Activated CD4-positive, CD25-positive, alpha-beta regulatory T cell treated with anti-CD3 and anti-CD28 coated beads, Interleukin-2, amount 50 U/mL, for 72 hours (primary cell): ENCODE measurements at regions not wholly inside any gene's neighbourhood (a gene's known extent, or its start where the extent isn't known, plus 50 kb on each side); places are given as distances from the start of the nearest gene placed in this dataset.
"Not testable (repeated sequence)": the region's sequence is repeated elsewhere in the genome, so short reads cannot be mapped to it uniquely, and the experiment has no call there.

ENCODE experiments used
- DNase-seq: peaks from one replicate; pipeline ENCODE4 v3.0.0; 2021

DNA sequence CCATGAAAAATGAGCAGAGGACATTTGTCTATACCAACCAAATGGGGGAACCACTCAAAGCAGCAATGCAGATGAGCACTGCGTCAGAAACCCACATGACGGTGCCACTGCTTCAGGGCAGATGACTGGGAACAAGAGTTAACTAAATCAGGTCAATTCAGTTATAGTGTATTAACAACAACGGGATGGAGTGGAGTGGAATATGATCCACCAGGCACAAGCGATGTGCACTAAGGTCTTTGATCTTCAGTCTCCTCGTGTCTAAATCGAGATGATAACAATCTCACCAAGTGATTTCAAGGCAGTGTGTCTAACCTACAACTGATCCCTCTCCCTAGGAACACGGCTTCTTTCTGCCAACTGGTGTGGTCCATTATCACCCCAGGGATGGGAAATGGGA is 269.0 kb downstream of the RAD51AP2 start:
- DNase-seq, result no peak

DNA sequence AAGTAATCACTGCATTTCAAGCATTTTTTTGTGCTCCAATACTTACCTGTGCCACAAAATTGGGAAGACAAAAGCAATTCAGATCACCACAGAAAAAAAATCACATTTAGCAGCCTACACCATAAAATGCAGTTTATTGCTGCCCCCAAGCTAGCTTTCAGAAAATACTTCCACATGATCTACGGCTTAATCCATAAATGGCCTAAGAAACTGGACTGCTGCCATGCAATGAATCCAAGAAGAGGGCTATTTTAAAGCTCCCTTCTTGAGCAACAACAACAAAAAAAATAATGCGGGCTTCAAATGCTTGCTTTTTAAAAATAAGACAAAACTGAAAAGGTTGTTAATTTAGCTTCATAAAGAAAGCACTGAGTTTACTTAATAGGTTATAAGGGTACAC is 272.3 kb downstream of the RAD51AP2 start:
- DNase-seq, result no peak

DNA sequence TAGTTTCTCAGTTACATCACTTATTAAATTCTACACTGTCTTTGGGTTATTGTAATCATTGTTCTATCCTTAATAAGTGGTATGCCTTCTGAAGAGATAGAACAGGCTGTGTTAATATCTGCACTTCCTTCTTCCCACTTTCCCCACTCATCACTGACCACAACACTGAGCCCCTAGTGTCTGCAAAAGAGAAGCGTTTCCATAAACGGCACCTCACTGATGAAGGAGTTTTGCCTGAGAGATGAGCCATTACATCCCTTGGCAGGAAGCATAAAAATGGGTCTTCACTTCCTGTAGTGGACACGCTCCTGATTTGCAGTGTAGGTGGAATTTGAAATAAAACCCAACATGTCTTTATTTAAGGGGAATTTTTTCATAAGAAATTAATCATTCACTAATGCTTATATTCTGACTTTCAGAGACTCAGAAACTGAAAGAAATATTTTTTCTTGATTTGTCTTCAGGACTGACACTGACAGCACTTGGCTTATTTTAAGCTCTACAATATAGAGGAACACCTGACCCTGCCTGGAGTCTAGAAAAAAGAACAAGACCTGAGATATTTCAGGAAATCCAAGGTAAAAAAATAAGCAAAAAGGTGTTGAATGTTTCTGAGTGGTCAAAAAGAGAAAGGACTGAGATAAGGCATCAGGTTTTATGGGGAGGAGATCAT is 275.3 kb downstream of the RAD51AP2 start:
- DNase-seq, result no peak

DNA sequence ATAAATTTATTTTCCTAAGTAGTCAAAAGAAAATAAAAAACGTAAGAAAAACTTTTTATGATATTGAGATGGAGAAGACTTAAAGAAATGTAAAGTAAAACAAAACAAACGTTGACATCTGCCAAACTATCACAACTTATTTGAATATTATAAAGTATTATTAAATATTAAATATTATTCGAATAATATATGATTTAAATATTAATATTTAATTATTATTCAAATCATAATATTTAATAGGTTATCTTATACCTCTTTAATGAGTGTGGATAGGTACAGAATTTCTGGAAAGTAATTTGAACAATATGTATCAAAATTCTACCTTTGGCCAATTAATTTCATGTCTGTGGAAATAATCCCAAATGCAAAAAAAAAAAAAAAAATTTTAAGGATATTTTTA is 278.7 kb downstream of the RAD51AP2 start:
- DNase-seq, result no peak

DNA sequence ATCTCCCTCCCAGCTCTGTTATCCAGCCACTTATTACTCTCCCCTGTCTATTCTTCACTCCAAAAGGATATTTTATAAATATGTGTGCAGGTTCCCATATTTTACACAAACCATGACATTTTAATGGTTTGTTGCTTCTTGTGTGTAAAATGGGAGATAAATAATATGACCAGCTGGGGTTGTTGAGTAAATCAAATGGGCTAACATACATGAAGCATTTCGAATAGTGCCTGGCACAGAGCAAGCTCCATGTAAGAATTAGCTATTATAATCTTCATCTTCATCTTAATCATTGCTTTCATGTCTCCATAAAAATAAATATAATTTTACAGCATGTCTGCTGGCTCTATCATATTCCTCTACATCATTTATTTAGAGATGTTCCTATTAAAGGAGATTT is 283.1 kb downstream of the RAD51AP2 start:
- DNase-seq, result no peak

DNA sequence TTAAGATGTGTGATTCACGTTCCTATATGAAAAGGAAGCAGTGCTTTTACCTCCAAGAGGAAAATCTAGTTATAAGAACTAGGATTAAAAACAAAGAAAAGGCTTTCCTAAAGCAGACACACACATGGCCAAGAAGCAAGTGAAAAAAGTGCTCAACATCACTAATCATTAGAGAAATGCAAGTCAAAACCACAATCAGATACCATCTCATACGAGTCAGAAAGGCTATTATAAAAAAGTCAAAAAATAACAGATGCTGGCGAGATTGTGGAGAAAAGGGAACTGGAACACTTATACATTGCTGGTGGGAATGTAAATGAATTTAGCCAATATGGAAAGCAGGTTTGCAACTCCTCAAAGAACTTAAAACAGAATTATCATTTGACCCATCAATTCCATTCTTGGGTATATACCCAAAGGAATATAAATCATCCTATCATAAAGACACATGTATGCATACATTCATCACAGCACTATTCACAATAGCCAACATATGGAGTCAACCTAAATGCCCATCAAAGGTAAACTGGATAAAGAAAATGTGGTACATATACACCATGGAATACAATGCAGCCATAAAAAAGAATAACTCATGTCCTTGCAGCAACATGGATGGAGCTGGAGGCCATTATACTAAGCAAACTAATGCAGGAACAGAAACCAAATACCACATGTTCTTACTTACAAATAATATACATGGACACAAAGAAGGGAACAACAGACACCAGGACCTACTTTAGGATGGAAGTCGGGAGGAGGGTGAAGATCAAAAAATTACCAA is 285.3 kb downstream of the RAD51AP2 start:
- no peak for DNase-seq

DNA sequence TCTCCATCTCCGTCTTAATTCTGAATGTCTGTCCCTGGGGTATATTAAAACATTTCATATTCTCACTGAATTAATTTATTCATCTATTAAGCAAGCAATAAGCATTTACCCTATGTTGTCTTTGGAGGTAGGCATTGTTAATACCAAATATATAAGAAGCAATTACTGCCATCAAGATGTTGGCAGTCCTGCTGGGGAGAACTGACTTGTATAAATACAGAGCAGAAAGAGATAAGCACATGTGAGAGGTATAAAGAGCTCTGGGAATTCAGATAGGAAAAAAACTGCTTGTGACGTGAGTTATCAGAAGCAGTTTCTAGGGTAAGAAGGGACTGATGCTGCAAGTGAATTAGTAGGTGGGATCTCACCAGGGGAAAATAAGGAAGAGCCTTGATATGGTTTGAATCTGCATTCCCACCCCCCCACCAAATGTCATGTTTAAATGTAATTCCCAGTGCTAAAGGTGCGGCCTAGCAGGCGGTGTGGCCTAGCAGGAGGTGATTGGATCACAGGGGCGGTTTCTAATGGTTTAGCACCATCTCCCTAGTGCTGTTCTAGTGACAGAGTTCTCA is 286.8 kb downstream of the RAD51AP2 start:
- no peak for DNase-seq

DNA sequence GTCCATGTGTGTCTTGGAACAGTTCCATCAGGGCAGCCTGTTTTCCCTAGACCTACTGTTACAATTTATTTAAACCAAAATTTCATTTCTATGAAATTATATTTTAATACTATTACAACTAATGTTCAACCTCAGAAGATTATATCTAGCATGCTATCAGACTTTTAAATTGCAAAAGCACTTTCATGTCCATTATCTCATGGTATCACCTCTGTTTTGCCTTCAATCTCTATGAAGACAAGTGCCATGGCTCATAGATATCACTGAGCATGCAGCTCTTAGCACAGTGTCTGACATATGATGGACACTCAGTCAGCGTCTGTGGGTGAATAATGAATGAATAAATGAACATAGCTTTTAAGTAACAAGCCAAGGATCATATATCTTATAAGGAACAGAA is 288.8 kb downstream of the RAD51AP2 start:
- DNase-seq, result no peak

DNA sequence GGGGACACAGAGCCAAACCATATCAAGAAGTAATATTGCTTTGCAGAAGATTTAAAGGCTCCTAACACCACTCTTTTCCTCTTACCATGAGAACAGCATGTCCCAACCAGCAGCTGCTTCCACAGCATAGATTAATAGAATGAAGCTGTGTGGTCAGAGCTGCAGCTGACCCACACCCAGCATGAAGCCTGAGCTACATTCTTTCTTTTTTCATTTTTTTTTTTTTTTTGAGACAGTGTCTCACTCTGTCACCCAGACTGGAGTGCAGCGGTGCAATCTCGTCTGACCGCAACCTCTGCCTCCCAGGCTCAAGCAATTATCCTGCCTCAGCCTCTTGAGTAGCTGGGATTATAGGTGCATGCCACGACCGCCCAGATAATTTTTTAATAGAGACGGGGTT is 289.8 kb downstream of the RAD51AP2 start:
- no peak for DNase-seq

DNA sequence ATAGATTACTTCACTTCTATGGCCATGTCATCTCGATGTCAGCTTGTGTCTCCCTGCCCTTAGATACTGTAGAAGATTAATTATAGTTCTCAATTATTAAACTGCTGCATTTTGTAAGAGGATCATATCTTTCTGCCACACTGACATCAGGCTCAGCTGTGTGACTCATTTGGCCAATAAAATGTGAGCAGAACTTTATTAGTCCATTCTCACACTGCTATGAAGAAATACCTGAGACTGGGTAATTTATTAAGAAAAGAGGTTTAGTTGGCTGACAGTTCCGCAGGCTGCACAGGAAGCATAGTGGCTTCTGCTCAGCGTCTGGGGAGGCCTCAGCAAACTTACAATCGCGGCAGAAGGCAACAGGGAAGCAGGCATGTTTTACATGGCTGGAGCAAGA is 290.4 kb downstream of the RAD51AP2 start:
- DNase-seq, result no peak

DNA sequence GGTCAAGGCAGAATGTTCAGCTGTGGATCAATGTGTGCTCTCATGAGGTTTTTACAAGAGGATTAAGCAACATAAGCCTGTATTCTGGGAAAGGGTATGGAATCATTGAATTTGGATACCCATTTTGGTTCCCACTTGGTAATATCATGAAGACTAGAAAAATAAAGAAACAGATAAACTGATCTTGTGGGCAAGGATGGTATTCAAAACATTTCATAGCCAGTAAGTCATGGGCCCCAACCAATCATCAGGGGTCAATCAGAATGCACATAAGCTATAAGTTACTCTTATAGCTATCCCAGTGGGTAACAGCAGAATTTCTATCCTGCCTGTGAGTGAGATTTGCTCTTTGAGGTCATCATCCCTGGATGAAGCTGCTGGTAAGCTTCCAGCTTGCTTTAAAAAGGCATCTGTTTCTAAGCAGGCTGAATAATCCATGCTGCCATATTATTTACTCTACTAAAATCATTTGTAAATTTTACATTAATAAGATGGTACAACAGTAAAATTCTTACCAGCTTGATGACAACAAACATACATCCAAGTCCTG is 291.2 kb downstream of the RAD51AP2 start:
- no peak for DNase-seq

DNA sequence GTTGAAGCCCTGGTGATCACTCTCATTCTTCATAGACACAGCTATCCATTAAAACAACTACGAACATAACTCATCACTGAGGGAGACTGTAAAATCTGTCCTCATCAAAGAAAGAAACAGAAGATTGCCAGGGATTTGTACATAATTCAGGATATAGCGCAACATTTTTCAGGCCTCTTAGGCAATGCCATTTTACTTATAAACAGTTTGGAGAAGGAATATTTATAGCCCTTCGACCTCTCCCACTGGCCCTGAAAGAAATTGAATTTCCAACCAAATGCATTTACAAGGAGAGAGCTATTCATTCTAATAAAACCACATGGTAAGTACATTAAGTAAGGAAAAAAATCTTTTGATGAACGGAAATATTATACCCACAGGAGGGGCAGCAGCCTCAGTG is 295.0 kb downstream of the RAD51AP2 start:
- no peak for DNase-seq

DNA sequence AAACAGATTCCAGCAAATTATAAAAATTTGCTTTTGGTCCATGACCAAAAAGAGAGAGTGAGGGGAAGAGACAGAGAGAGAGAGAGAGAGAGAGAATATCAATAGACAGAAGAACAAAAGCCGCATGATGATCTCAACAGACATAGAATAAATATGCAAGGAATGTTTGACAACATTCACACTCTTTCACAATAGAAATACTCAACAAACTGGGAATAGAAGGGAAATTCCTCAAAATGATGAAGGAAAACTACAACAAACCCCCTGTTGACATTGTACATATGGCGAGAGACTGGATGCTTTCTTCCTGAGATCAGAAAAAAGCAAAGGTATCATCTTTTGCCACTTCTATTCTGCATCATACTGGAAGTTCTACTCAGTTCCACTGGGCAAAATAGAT is 309.7 kb downstream of the RAD51AP2 start:
- DNase-seq, result no peak

DNA sequence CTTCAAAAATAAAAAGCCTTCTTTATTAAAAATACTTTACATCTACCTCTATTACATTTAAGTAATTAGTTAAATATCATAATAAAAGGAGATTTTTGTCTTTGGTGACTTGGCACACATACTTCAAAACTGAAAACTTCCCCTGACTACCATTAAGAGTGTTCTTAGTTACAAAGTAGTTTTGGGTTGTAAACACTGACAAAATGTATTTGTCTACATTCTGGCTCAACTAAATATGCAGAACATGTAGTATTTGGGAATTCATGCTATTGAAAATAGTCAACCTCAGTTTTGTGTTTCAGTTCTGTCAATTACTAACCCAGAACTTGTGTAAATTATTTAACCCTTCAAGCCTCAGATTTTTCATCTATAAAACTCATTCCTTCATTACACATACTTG is 311.5 kb downstream of the RAD51AP2 start:
- no peak for DNase-seq

DNA sequence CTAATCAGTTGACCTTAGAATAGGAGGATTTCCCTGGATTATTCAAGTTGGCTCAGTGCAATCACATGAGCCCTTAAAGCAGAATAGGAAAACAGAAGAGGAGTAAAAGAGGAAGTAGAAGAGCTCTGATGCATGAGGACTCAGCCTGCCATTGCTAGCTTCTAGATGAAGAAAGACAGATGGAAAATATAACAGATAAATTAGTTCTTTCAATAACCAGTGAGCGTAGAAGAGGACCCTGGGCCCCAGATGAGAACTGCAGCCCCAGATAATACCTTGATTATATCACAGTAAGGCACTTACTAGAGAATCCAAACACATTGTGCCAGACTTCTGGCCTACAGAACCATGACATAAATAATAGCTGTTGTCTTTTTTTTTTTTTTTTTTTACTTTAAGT is 314.0 kb downstream of the RAD51AP2 start:
- DNase-seq, result not testable (repeated sequence)

DNA sequence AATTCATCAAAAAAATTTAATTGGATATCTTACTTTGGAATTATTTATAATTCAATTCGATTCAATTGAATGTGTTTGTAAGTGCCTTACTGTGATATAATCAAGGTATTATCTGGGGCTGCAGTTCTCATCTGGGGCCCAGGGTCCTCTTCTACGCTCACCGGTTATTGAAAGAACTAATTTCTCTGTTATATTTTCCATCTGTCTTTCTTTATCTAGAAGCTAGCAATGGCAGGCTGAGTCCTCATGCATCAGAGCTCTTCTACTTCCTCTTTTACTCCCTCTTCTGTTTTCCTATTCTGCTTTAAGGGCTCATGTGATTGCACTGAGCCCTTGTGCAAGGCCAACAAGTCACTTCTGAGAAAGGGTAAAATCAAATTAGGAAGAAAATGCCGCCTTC is 315.6 kb downstream of the RAD51AP2 start:
- DNase-seq, result not testable (repeated sequence)

DNA sequence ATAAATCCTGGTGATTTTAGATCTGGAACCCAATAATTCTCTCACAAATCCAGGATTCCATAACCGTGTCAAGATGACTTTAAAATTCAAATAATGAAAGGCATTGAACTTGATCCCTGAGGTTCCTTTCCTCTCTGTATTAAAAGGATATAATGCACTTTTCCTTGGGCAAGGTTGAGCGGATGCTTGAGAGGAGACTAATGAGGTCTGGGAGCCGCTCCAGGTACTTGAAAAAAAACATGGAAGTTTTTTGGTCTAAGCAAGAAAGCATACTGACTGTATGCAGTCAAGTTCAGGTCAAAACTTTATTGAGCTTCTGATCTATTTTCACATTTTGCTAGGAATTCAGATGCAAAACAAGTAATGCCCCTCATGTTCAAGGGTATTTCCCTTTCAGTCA is 318.5 kb downstream of the RAD51AP2 start:
- no peak for DNase-seq

DNA sequence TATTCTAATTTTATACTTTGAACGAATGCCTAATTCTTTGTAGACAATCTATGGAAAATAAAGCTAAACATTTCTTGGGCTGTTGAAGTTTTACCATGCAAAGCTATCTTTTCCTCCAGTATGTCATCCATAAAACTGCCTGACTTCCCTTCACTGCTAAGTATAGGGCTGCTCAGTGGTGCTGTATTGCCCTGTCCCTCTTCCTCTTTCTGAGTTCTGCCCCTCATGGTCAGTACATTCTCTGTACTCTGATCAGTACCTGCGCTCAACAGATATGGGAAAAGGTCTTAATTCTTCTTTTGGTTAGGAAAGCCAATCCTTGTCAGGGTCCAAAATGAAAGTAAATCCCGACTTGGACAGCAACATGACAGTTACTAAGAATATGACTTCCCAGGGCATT is 321.9 kb downstream of the RAD51AP2 start:
- no peak for DNase-seq

DNA sequence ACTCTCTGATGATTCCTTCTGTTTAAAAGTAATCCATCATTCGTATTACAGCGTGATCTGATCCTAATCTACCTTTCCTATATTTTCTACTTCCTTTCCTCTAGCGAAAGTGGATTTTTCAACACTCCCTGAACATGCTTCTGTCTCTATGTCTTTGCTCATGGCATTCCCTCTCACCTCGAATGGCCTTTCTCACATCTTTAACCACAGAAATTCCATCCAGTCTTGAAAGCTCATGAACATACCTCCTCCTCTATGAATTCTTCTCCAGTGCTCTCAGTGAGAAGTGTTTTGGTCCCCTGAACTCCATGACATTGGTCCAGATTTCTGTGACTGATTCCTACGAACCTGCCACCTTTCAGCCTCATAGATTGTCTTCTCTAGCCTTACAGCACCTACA is 323.2 kb downstream of the RAD51AP2 start:
- no peak for DNase-seq

DNA sequence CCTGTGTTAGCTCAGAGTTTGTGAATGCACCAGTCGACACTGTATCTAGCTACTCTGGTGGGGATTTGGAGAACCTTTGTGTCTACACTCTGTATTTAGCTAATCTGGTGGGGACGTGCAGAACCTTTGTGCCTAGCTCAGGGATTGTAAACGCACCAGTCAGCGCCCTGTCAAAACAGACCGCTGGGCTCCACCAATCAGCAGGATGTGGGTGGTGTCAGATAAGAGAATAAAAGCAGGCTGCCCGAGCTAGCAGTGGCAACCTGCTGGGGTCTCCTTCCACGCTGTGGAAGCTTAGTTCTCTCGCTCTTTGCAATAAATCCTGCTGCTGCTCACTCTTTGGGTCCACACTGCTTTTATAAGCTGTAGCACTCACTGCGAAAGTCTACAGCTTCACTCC is 324.2 kb downstream of the RAD51AP2 start:
- DNase-seq, result no peak

DNA sequence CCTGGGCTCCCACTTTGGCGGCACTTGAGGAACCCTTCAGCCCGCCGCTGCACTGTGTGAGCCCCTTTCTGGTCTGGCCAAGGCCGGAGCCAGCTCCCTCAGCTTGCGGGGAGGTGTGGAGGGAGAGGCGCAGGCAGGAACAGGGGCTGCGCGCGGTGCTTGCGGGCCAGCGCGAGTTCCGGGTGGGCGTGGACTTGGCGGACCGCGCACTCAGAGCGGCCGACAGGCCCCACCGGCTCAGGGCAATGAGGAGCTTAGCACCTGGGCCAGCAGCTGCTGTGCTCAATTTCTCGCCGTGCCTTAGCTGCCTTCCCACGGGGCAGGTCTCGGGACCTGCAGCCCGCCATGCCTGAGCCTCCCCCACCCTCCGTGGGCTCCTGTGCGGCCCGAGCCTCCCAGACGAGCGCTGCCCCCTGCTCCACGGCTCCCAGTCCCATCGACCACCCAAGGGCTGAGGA is 324.8 kb downstream of the RAD51AP2 start:
- not testable (repeated sequence) for DNase-seq

DNA sequence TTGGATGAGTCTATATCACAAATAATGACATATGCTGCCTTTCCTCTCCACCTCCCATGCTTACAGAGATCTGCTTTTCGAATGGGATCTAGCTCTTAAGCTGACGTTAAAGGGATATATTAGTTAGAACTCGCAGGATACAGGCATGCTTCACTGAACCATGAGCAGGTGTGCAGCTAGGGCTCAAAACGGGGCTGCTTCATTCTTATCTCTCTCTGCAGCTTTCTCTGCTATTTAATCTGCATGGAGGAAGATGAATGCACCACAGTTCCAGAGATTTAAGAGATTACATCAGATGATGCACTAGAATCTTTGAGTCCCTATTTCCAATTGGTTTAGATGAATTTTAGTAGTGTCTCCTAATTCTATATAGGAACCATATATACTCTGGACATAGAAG is 327.0 kb downstream of the RAD51AP2 start:
- DNase-seq, result no peak

DNA sequence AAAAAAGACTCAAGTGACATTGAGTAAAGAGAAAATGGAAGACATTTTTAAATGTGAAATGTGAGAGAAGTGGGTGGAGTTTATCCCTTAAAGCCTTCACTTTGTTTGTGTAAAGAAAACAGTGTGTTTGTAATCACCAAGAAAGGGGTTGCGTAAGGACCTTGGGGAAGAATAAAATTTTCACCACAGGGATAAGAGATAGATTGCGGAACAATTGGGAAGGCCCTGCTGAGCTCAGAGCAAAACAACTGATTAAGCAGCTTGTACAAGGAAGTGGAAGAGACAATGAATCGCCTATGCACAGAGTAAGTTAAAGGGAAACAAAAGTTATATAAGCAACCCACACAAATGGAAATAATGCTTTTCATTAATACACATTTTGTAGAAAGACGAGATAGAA is 327.7 kb downstream of the RAD51AP2 start:
- no peak for DNase-seq

DNA sequence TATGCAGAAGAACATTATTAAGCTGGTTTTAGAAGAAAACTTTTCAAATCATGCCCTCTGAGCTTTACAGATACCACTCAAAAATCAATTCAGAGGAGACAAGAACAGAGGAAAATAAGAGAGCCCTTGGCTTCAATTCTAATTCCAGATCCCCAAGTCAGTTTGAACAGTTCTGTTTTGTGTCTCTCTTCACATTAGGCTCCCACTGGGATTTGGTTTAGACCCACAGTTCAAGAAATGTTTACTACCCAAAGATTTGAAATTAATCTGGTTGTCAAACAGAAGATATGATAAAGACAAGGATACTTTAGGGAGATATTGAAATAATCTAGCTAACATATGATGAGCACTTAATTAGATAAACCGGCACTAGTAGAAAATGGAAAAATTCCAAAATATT is 329.5 kb downstream of the RAD51AP2 start:
- DNase-seq, result no peak
